ENCODE measurements at regions not wholly inside any gene's neighbourhood (a gene's known extent, or its start where the extent isn't known, plus 50 kb on each side); places are given as distances from the start of the nearest gene placed in this dataset.
A peak's percentile ranks its signal among the peaks of the same experiment; 100 is the strongest.

GRCh38 chr11:122268601-122269130 lies 152.7 kb upstream of the BLID start:
- no peak for DNase-seq

- DNase-seq, result no peak
These were observed 151.6 kb upstream of the BLID start for GRCh38 chr11:122267602-122268001.

GRCh38 chr11:122265981-122266380 lies 150.0 kb upstream of the BLID start:
- DNase-seq, result no peak

- no peak for DNase-seq
These were observed 148.1 kb upstream of the BLID start for GRCh38 chr11:122264121-122264520.

GRCh38 chr11:122261546-122261945 lies 145.5 kb upstream of the BLID start:
- no peak for DNase-seq

GRCh38 chr11:122259195-122259821 lies 143.3 kb upstream of the BLID start:
- no peak for DNase-seq

- DNase-seq, result no peak
These were observed 142.6 kb upstream of the BLID start for GRCh38 chr11:122258446-122259194.

- peak; percentile 28 for DNase-seq
These were observed 137.7 kb upstream of the BLID start for GRCh38 chr11:122253589-122254231.

- DNase-seq, result no peak
These were observed 132.9 kb upstream of the BLID start for GRCh38 chr11:122248939-122249338.

GRCh38 chr11:122248131-122248530 lies 132.1 kb upstream of the BLID start:
- DNase-seq, result peak; percentile 75

- DNase-seq, result no peak
These were observed 130.9 kb upstream of the BLID start for GRCh38 chr11:122246874-122247273.

GRCh38 chr11:122242731-122243130 lies 126.7 kb upstream of the BLID start:
- peak; percentile 34 for DNase-seq

- no peak for DNase-seq
These were observed 125.6 kb upstream of the BLID start for GRCh38 chr11:122241566-122241965.

GRCh38 chr11:122240638-122241037 lies 124.6 kb upstream of the BLID start:
- no peak for DNase-seq

- DNase-seq, result peak; percentile 27
These were observed 119.6 kb upstream of the BLID start for GRCh38 chr11:122235615-122236014.

GRCh38 chr11:122234780-122235179 lies 118.8 kb upstream of the BLID start:
- DNase-seq, result no peak

GRCh38 chr11:122234257-122234656 lies 118.2 kb upstream of the BLID start:
- DNase-seq, result no peak

GRCh38 chr11:122232985-122233384 lies 117.0 kb upstream of the BLID start:
- no peak for DNase-seq

- DNase-seq, result no peak
These were observed 114.4 kb upstream of the BLID start for GRCh38 chr11:122230385-122230755.

- peak; percentile 33 for DNase-seq
These were observed 113.7 kb upstream of the BLID start for GRCh38 chr11:122229481-122230384.

GRCh38 chr11:122229078-122229477 lies 113.1 kb upstream of the BLID start:
- DNase-seq, result peak; percentile 33

- no peak for DNase-seq
These were observed 110.9 kb upstream of the BLID start for GRCh38 chr11:122226810-122227379.

Measured in femur (tissue), 1 donor.